ENCODE measurements at regions not wholly inside any gene's neighbourhood (a gene's known extent, or its start where the extent isn't known, plus 50 kb on each side); places are given as distances from the start of the nearest gene placed in this dataset.
A peak's percentile ranks its signal among the peaks of the same experiment; 100 is the strongest.

DNA sequence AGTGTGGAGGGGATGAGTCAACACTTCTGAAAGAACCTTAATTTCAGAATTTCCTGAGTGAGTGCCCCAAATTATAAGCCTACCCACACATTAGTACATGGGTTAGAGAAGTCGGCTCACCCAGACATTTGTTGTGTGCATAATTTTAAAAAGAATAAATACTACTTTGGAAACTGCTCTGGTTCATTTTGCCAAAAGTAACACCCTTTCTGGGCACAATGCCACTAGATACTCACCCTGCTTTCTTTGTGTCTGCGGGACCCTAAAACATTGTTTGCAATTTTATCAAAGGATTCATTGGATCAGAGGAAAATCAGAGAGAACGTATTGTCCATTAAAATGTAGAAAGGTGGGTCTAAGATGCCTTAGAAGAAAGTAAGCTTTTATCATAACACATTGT lies 245.5 kb upstream of the NRP1 start:
- TF ChIP-seq, protein P1, sequence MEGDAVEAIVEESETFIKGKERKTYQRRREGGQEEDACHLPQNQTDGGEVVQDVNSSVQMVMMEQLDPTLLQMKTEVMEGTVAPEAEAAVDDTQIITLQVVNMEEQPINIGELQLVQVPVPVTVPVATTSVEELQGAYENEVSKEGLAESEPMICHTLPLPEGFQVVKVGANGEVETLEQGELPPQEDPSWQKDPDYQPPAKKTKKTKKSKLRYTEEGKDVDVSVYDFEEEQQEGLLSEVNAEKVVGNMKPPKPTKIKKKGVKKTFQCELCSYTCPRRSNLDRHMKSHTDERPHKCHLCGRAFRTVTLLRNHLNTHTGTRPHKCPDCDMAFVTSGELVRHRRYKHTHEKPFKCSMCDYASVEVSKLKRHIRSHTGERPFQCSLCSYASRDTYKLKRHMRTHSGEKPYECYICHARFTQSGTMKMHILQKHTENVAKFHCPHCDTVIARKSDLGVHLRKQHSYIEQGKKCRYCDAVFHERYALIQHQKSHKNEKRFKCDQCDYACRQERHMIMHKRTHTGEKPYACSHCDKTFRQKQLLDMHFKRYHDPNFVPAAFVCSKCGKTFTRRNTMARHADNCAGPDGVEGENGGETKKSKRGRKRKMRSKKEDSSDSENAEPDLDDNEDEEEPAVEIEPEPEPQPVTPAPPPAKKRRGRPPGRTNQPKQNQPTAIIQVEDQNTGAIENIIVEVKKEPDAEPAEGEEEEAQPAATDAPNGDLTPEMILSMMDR (IDR thresholded peaks at IDR 0.05): no peak
- no peak for TF ChIP-seq POLR2A (IDR thresholded peaks at IDR 0.05)
- intact Hi-C loops (cut with DNase I; ENCODE audit: low total_unique reads): no loop called here

DNA sequence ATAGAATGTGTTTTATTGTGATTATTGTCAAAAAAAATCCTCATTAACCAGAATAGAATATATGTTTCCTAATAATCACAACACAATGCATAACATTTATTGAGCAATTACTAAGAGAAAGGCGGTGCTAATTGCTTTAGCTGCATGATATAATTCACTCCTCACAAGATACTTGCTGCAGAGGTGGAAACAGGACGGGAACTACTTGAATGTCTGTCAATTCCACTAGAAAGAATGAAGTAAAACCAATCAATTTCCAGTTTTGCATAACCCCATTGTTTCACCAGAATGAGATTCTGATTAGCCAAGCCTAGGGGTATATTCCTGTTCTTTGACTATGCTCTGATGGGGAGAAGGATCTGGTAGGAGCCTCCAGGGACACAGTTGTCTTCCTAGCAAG lies 239.1 kb upstream of the NRP1 start:
- 80% methylated on average over 2 of the region's 2 CpGs for WGBS, 2 donors
- no peak overlapping the region for H3K4me3 ChIP-seq (ENCODE audit: low read depth, poor library complexity, severe bottlenecking)
- intact Hi-C loops (cut with DNase I; ENCODE audit: low total_unique reads): no loop called here
- no peak for TF ChIP-seq POLR2A (IDR thresholded peaks at IDR 0.05)
- TF ChIP-seq, protein P1 (IDR thresholded peaks at IDR 0.05): no peak
- DNase-seq (ENCODE audit: low spot score in 2 of 2): no peak

More for the DNA sequence above, 245.5 kb upstream of the NRP1 start:
- H3K4me3 ChIP-seq (ENCODE audit: low read depth, poor library complexity, severe bottlenecking): no peak overlapping the region
- no peak for DNase-seq (ENCODE audit: low spot score in 2 of 2)
- WGBS, 2 donors: 54 to 56% methylated on average over 3 of the region's 3 CpGs

DNA sequence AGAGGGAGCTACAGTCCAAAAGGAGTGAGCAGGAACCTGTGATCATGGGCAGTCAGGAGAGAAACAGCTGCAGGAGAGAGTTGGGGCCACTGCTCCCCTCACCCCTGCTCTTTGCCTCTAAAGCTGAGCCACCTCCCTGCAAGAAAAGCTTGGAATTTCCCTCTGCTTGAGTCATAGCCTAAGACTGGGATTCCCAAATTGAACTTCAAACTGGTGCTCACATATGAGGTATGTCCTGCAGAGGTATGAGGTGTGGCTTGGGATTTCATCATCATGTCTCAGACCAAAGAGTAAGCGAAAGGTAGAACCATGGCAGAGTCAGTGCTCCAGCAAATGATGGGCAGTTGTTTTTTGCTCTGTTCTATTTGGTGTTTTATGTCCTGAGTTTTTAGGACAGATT lies 237.1 kb upstream of the NRP1 start:
- 75 to 92% methylated on average over 1 of the region's 1 CpG for WGBS, 2 donors
- no peak overlapping the region for H3K4me3 ChIP-seq (ENCODE audit: low read depth, poor library complexity, severe bottlenecking)
- DNase-seq (ENCODE audit: low spot score in 2 of 2): no peak
- TF ChIP-seq, protein P1 (IDR thresholded peaks at IDR 0.05): no peak
- TF ChIP-seq POLR2A (IDR thresholded peaks at IDR 0.05): no peak
- intact Hi-C loops (cut with DNase I; ENCODE audit: low total_unique reads): no loop called here

DNA sequence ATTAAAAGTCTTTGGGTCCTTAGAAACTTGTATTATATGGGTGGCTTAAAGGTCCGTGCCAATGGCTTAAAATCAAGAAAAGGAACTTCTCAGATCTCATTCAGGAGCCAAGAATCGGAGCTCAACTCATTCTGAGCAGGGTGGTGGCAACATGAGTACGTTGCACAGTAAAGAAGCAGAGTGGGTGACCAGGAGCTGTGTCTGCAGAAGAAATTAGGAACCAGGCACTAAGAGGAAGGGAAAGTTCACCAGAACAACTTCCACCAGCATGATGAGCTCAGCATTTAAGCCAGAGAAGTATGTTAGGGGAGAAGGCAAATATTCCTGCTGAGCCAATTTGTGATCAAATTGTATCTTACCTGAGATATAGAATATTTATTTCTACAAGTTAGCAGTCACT lies 236.0 kb upstream of the NRP1 start:
- DNase-seq (ENCODE audit: low spot score in 2 of 2): peak in 1 of 2 donors; percentile 17
- WGBS, 2 donors: 59 to 67% methylated on average over 3 of the region's 3 CpGs
- intact Hi-C loops (cut with DNase I; ENCODE audit: low total_unique reads): no loop called here

DNA sequence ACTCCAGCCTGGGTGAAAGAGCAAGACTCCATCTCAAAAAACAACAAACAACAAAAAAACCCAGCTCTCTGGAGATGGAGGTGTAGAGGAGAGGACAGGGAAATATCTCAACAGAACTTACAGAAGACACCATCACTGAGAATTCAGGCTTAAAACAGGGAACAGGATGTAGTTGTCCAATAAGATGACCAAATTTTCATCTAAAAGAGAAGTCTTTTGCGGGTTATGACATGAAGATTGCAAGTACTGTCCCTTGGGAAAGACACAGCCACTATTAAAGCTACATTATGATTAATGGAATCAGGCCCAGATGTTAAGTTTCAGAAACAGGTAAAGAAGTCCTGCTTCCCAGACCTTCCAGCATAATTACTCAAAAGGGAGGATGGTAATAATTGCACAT lies 235.2 kb upstream of the NRP1 start:
- no peak for TF ChIP-seq POLR2A (IDR thresholded peaks at IDR 0.05)
- TF ChIP-seq, protein P1 (IDR thresholded peaks at IDR 0.05): no peak
- WGBS, 2 donors: 77 to 89% methylated on average over 1 of the region's 1 CpG
- intact Hi-C loops (cut with DNase I; ENCODE audit: low total_unique reads): no loop called here
- DNase-seq (ENCODE audit: low spot score in 2 of 2): no peak
- H3K4me3 ChIP-seq (ENCODE audit: low read depth, poor library complexity, severe bottlenecking): no peak overlapping the region

More for the DNA sequence above, 236.0 kb upstream of the NRP1 start:
- TF ChIP-seq, protein P1 (IDR thresholded peaks at IDR 0.05): no peak
- no peak for TF ChIP-seq POLR2A (IDR thresholded peaks at IDR 0.05)
- no peak overlapping the region for H3K4me3 ChIP-seq (ENCODE audit: low read depth, poor library complexity, severe bottlenecking)

DNA sequence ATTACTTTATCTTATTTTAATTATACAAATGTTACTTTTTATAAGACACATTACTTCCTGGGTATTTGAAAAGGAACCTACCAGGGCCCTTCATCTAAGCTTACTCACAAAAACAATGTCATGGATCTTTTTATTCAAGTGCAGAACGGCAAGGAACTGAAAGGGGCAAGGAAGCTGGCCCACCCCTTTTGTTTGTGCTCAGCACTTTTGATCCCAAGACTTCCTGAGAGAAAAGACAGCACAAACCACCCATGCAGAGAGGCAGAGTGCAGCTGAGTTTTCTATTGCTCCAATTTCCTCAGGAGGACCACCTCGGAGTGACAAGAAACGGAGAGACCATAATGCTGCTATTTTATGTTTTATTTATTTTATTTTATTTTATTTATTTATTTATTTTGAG lies 232.0 kb upstream of the NRP1 start:
- TF ChIP-seq, protein P1 (IDR thresholded peaks at IDR 0.05): no peak

More for the DNA sequence above, 232.0 kb upstream of the NRP1 start:
- 83 to 88% methylated on average over 3 of the region's 3 CpGs for WGBS, 2 donors
- no peak for DNase-seq (ENCODE audit: low spot score in 2 of 2)
- intact Hi-C loops (cut with DNase I; ENCODE audit: low total_unique reads): no loop called here
- H3K4me3 ChIP-seq (ENCODE audit: low read depth, poor library complexity, severe bottlenecking): no peak overlapping the region
